ENCODE measurements at regions not wholly inside any gene's neighbourhood (a gene's known extent, or its start where the extent isn't known, plus 50 kb on each side); places are given as distances from the start of the nearest gene placed in this dataset.

GRCh38 chr12:11524446-11524845, 125.0 kb upstream of the ETV6 start:
- no peak overlapping the region for H3K27ac ChIP-seq (ENCODE audit: low read depth in 2 of 2, low read length in 1 of 2)
- no peaks in the 10 kb centered on the region for H3K9me3 ChIP-seq (ENCODE audit: control insufficient read depth in 2 of 2, insufficient read depth in 1 of 2, low read depth in 1 of 2, low read length in 1 of 2)
- H3K36me3 ChIP-seq (ENCODE audit: control insufficient read depth in 2 of 2, insufficient read depth in 2 of 2, low read length in 1 of 2) = no peaks in the 10 kb centered on the region
- H3K4me1 ChIP-seq (ENCODE audit: control insufficient read depth in 2 of 2, insufficient read depth in 2 of 2, low read length in 1 of 2) = no peaks in the 10 kb centered on the region
- H3K4me3 ChIP-seq (ENCODE audit: low read depth in 1 of 2, low read length in 2 of 2) = no peak overlapping the region
- no peaks in the 10 kb centered on the region for H3K27me3 ChIP-seq (ENCODE audit: control insufficient read depth in 1 of 2, insufficient read depth in 2 of 2, low read length in 2 of 2)
- 52 to 53% methylated on average over 1 of the region's 1 CpG for WGBS, 2 donors

GRCh38 chr12:11534064-11534463, 115.4 kb upstream of the ETV6 start:
- Histone ChIP-seq H3K9me3 (ENCODE audit: control insufficient read depth in 2 of 2, insufficient read depth in 1 of 2, low read depth in 1 of 2, low read length in 1 of 2) (peaks cover 0 to 2% of the 10 kb centered on the region in 2 donors), H3K36me3 (ENCODE audit: control insufficient read depth in 2 of 2, insufficient read depth in 2 of 2, low read length in 1 of 2) (no peaks in the 10 kb centered on the region), H3K27me3 (ENCODE audit: control insufficient read depth in 1 of 2, insufficient read depth in 2 of 2, low read length in 2 of 2) (no peaks in the 10 kb centered on the region), H3K4me1 (ENCODE audit: control insufficient read depth in 2 of 2, insufficient read depth in 2 of 2, low read length in 1 of 2) (no peaks in the 10 kb centered on the region), H3K4me3 (ENCODE audit: low read depth in 1 of 2, low read length in 2 of 2) (no peak overlapping the region), H3K27ac (ENCODE audit: low read depth in 2 of 2, low read length in 1 of 2) (no peak overlapping the region)

DNA sequence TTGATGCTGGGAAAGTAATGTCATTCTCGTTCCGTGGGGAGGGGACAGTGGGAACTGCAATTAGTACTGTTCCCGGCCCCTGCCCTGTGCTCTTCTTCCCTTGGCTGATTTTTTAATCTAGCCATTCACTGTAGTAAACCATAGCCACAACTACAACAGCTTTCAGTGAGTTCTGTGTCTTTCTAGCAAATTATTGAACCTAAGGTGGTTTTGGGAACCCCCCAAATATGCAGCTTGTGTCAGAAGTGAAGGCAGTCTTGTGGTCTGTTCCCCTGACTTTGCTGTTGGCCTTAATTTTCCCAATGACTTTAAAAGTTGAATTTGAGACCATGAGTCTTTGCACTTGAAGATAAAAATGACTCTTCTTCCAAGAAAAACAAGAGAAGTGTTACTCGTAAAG, 114.3 kb upstream of the ETV6 start:
- no peaks in the 10 kb centered on the region for H3K4me1 ChIP-seq (ENCODE audit: control insufficient read depth in 2 of 2, insufficient read depth in 2 of 2, low read length in 1 of 2)
- peaks cover 0 to 2% of the 10 kb centered on the region in 2 donors for H3K9me3 ChIP-seq (ENCODE audit: control insufficient read depth in 2 of 2, insufficient read depth in 1 of 2, low read depth in 1 of 2, low read length in 1 of 2)
- 89 to 92% methylated on average over 4 of the region's 4 CpGs for WGBS, 2 donors
- no peaks in the 10 kb centered on the region for H3K36me3 ChIP-seq (ENCODE audit: control insufficient read depth in 2 of 2, insufficient read depth in 2 of 2, low read length in 1 of 2)
- no peaks in the 10 kb centered on the region for H3K27me3 ChIP-seq (ENCODE audit: control insufficient read depth in 1 of 2, insufficient read depth in 2 of 2, low read length in 2 of 2)
- H3K27ac ChIP-seq (ENCODE audit: low read depth in 2 of 2, low read length in 1 of 2) = no peak overlapping the region
- no peak overlapping the region for H3K4me3 ChIP-seq (ENCODE audit: low read depth in 1 of 2, low read length in 2 of 2)

DNA sequence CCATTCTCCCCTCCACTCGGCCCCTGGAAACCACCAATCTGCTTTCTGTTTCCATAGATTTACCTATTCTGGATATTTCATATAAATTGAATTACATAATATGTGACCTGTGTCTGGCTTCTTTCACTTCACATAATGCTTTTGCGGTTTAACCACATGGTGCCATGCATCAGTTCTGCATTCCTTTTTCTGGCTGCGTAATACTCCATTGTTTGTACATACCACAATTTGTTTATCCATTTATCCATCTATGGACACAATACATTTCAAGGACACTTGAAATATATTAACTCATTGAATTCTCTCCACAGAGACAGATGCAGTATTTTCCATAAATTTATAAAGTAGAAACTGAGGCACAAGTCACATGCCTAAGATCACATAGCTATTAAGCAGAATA, 110.3 kb upstream of the ETV6 start:
- no peak overlapping the region for H3K27ac ChIP-seq (ENCODE audit: low read depth in 2 of 2, low read length in 1 of 2)
- no peaks in the 10 kb centered on the region for H3K9me3 ChIP-seq (ENCODE audit: control insufficient read depth in 2 of 2, insufficient read depth in 1 of 2, low read depth in 1 of 2, low read length in 1 of 2)
- H3K4me3 ChIP-seq (ENCODE audit: low read depth in 1 of 2, low read length in 2 of 2) = no peak overlapping the region
- H3K36me3 ChIP-seq (ENCODE audit: control insufficient read depth in 2 of 2, insufficient read depth in 2 of 2, low read length in 1 of 2) = no peaks in the 10 kb centered on the region
- WGBS, 2 donors = 88 to 91% methylated on average over 3 of the region's 3 CpGs
- no peaks in the 10 kb centered on the region for H3K27me3 ChIP-seq (ENCODE audit: control insufficient read depth in 1 of 2, insufficient read depth in 2 of 2, low read length in 2 of 2)
- H3K4me1 ChIP-seq (ENCODE audit: control insufficient read depth in 2 of 2, insufficient read depth in 2 of 2, low read length in 1 of 2) = peaks cover 0 to 2% of the 10 kb centered on the region in 2 donors

- 94% methylated on average over 2 of the region's 2 CpGs for WGBS, 2 donors
- no peaks in the 10 kb centered on the region for H3K36me3 ChIP-seq (ENCODE audit: control insufficient read depth in 2 of 2, insufficient read depth in 2 of 2, low read length in 1 of 2)
- peaks cover 2 to 3% of the 10 kb centered on the region in 2 donors for H3K4me1 ChIP-seq (ENCODE audit: control insufficient read depth in 2 of 2, insufficient read depth in 2 of 2, low read length in 1 of 2)
- H3K4me3 ChIP-seq (ENCODE audit: low read depth in 1 of 2, low read length in 2 of 2) = no peak overlapping the region
- H3K27ac ChIP-seq (ENCODE audit: low read depth in 2 of 2, low read length in 1 of 2) = no peak overlapping the region
- H3K9me3 ChIP-seq (ENCODE audit: control insufficient read depth in 2 of 2, insufficient read depth in 1 of 2, low read depth in 1 of 2, low read length in 1 of 2) = no peaks in the 10 kb centered on the region
- no peaks in the 10 kb centered on the region for H3K27me3 ChIP-seq (ENCODE audit: control insufficient read depth in 1 of 2, insufficient read depth in 2 of 2, low read length in 2 of 2)
Measured at GRCh38 chr12:11540156-11540555, 109.3 kb upstream of the ETV6 start.

- Histone ChIP-seq H3K4me3 (ENCODE audit: low read depth in 1 of 2, low read length in 2 of 2) (no peak overlapping the region), H3K27ac (ENCODE audit: low read depth in 2 of 2, low read length in 1 of 2) (no peak overlapping the region), H3K27me3 (ENCODE audit: control insufficient read depth in 1 of 2, insufficient read depth in 2 of 2, low read length in 2 of 2) (no peaks in the 10 kb centered on the region), H3K36me3 (ENCODE audit: control insufficient read depth in 2 of 2, insufficient read depth in 2 of 2, low read length in 1 of 2) (no peaks in the 10 kb centered on the region), H3K9me3 (ENCODE audit: control insufficient read depth in 2 of 2, insufficient read depth in 1 of 2, low read depth in 1 of 2, low read length in 1 of 2) (no peaks in the 10 kb centered on the region), H3K4me1 (ENCODE audit: control insufficient read depth in 2 of 2, insufficient read depth in 2 of 2, low read length in 1 of 2) (peaks cover 2 to 3% of the 10 kb centered on the region in 2 donors)
- 65% methylated on average over 9 of the region's 9 CpGs for WGBS, 2 donors
Measured at GRCh38 chr12:11540615-11541310, 108.7 kb upstream of the ETV6 start.

- WGBS, 2 donors = 74 to 85% methylated on average over 3 of the region's 3 CpGs
- Histone ChIP-seq H3K4me3 (ENCODE audit: low read depth in 1 of 2, low read length in 2 of 2) (no peak overlapping the region), H3K27ac (ENCODE audit: low read depth in 2 of 2, low read length in 1 of 2) (no peak overlapping the region), H3K27me3 (ENCODE audit: control insufficient read depth in 1 of 2, insufficient read depth in 2 of 2, low read length in 2 of 2) (no peaks in the 10 kb centered on the region), H3K4me1 (ENCODE audit: control insufficient read depth in 2 of 2, insufficient read depth in 2 of 2, low read length in 1 of 2) (peaks cover 2 to 3% of the 10 kb centered on the region in 2 donors), H3K9me3 (ENCODE audit: control insufficient read depth in 2 of 2, insufficient read depth in 1 of 2, low read depth in 1 of 2, low read length in 1 of 2) (no peaks in the 10 kb centered on the region), H3K36me3 (ENCODE audit: control insufficient read depth in 2 of 2, insufficient read depth in 2 of 2, low read length in 1 of 2) (no peaks in the 10 kb centered on the region)
Measured at GRCh38 chr12:11542599-11542998, 106.9 kb upstream of the ETV6 start.

DNA sequence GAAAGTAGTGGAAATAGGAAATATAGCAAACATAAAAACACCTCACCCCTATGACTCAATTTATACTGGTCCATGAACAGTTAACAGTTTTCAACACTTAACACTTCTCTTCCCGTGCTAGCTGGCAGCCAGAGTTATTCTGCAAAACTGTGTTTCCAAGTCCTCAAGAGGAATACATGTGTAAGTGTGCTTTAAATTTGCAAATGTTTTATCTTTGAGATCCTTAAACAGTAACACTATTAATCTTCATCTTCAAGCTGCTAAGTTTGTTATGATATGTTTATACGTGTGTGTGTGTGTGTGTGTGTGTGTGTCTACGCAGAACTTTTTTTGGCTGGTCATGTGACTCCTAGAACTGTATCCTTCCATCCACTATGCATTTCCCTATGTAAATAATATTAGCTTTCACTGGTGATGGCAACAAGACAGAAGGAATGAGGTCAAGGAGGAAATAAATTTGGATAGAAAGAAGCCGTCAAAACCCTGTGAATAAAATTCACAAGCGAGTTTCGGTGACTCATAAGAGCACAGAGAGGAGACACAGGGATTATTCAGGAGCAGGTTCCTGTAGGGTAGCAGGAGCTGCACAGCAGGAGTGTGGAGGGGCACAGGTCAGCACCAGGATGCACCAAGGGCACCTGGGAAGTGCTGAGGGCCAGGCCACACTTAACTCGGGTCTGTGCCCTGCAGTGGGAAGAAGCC, 105.9 kb upstream of the ETV6 start:
- H3K27me3 ChIP-seq (ENCODE audit: control insufficient read depth in 1 of 2, insufficient read depth in 2 of 2, low read length in 2 of 2) = no peaks in the 10 kb centered on the region
- H3K27ac ChIP-seq (ENCODE audit: low read depth in 2 of 2, low read length in 1 of 2) = no peak overlapping the region
- no peak overlapping the region for H3K4me3 ChIP-seq (ENCODE audit: low read depth in 1 of 2, low read length in 2 of 2)
- peaks cover 2 to 3% of the 10 kb centered on the region in 2 donors for H3K4me1 ChIP-seq (ENCODE audit: control insufficient read depth in 2 of 2, insufficient read depth in 2 of 2, low read length in 1 of 2)
- H3K36me3 ChIP-seq (ENCODE audit: control insufficient read depth in 2 of 2, insufficient read depth in 2 of 2, low read length in 1 of 2) = no peaks in the 10 kb centered on the region
- no peaks in the 10 kb centered on the region for H3K9me3 ChIP-seq (ENCODE audit: control insufficient read depth in 2 of 2, insufficient read depth in 1 of 2, low read depth in 1 of 2, low read length in 1 of 2)
- WGBS, 2 donors = 36 to 42% methylated on average over 7 of the region's 7 CpGs

DNA sequence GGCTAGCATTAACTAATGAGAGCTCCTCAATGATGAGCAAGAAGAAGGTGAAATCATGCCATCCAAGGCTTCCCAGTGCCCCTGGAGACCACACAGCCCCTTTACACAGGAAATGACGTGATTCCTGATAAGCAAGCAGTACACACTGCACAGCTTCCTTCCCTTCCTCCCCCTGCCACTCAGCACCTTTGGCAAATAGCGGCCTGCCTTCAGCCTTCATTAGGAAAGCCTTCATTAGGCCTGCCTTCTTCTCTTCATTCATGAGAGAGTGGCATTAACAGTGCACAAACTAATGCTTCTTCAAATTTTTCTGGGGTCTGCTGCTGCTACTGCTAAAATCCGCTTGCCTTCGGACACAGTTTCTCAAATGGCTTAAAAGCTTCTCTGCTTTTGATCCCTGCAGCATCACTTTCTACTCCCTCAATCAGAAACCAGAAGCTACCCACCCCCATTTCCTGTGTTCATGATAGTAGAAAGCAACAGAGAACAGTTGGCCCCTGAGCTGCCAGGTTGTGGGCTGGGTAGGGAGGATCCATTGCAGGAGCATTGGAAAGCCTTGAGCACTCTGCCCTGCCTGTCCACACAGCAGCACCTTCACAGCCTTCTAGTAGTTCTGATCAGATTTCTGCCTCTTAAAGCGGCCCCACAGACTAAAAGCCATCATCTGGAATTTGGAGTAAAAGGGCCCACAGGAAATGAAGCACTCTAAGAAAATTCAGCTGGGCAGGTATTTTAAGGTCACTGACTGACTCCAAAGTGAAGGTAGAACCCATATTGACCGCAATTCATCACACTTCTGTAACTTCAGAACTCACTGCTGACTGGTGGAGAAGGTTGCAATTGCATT, 103.8 kb upstream of the ETV6 start:
- H3K27ac ChIP-seq (ENCODE audit: low read depth in 2 of 2, low read length in 1 of 2) = no peak overlapping the region
- no peaks in the 10 kb centered on the region for H3K36me3 ChIP-seq (ENCODE audit: control insufficient read depth in 2 of 2, insufficient read depth in 2 of 2, low read length in 1 of 2)
- H3K9me3 ChIP-seq (ENCODE audit: control insufficient read depth in 2 of 2, insufficient read depth in 1 of 2, low read depth in 1 of 2, low read length in 1 of 2) = no peaks in the 10 kb centered on the region
- no peaks in the 10 kb centered on the region for H3K27me3 ChIP-seq (ENCODE audit: control insufficient read depth in 1 of 2, insufficient read depth in 2 of 2, low read length in 2 of 2)
- 64 to 65% methylated on average over 6 of the region's 6 CpGs for WGBS, 2 donors
- H3K4me1 ChIP-seq (ENCODE audit: control insufficient read depth in 2 of 2, insufficient read depth in 2 of 2, low read length in 1 of 2) = peaks cover 2 to 3% of the 10 kb centered on the region in 2 donors
- no peak overlapping the region for H3K4me3 ChIP-seq (ENCODE audit: low read depth in 1 of 2, low read length in 2 of 2)

Measured in esophagus (tissue), 2 donors.